HG03097 (cell line): ENCODE measurements at regions not wholly inside any gene's neighbourhood (a gene's known extent, or its start where the extent isn't known, plus 50 kb on each side); places are given as distances from the start of the nearest gene placed in this dataset.

Experiments
- ATAC-seq: cut with Tn5 transposase; IDR thresholded peaks from one replicate; pipeline ENCODE4 v1.9.1; 2021; ENCODE audit not compliant: unreplicated experiment, low FRiP score

DNA sequence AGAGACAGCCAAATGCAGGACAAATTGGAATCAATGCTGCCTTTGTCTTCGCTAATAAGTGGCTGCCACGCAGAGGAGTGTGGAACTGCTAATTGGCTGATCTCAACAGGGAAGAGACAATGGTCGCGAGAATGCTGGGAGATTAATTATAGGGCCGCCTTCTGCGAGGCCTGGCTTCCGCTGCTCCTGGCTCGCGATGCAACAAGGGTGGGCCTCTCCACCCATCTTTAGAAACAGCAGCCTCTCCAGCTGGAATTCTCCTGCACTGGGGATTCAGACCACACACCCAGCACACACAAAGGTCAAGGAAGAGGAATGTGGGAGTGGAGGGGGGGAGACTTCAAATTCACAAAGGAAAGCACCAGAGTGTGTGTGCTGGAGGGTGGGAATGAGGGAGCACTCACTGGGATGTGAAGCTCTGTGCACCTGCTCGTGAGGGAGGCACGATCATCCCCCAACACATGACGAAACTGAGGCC, 200.7 kb upstream of the GRIK3 start:
- no peak for ATAC-seq

DNA sequence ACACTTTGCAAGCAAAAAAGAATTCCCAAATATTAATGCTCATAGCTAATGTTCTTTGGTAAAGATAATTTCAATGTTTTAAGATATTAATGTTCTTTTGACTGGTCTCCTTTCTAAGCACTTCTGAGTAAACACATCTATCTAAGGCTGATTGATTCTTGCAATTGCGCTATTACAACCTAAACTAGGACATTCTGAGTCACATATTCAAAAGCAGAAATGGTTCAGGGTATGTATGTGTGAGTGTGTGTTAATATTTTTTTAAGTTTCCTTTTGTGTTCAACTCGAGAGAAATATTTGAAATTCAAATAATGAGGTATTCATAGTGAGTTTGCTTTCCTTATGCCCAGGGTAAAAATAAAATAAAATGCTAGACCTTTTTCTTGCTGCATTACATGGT, 203.6 kb upstream of the GRIK3 start:
- no peak for ATAC-seq

GRCh38 chr1:37238364-37239224, 204.3 kb upstream of the GRIK3 start:
- ATAC-seq: no peak

- ATAC-seq: no peak
Measured at GRCh38 chr1:37239225-37239740, 205.0 kb upstream of the GRIK3 start.

- ATAC-seq: no peak
Measured at GRCh38 chr1:37240897-37241296, 206.6 kb upstream of the GRIK3 start.

DNA sequence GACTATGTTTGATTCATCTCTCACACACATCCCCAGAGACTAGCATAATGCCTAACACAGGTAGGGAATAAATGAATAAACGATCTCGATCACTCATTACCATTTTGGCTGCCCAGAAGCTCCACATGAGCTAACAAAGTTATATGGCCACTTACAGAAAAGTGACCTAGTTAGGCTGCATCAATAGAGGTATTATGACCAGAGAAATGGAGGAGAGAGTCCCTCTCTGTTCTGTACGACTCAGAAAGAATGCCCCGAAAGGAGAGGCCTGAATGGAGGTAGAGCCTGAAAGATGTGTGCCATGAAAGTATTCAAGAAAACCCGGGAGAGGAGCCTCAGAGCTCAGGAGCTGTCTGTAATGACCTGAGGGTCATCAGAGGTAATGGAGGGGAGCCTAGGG, 208.2 kb upstream of the GRIK3 start:
- ATAC-seq: no peak

DNA sequence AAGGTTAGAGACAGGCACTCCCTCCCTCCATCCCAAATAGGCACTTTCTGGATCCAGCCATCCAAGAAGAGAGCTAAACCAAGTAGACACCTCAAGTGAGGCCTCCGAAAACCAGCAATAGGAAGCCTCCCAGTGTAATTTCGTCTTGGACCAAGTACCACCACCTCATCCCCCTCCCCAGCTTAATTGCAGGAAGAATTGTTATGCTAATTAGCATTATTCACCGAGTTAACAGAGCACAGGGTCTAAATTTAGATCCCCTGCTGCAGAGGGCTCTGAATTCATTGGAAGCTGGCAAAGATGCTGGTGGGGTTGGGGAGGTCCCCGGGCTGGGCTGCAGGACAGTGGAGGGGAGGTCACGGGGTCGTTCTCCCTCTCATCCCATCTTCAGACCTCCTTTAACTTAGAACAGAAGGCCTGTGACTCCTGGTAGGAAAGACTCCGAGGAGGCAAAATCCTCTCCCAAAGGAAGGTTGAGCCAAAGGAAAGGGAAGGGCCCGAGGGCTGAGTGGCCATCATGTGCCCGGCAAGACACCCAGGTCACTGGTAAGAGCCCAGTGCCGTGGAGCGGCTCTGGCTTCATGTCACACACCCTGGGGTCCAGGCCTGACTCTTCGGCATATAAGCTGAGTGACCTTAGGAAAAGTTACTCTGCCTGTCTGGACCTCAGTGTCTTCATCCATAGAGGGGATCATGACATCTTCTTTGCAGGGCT, 209.2 kb upstream of the GRIK3 start:
- no peak for ATAC-seq

- no peak for ATAC-seq
Measured at GRCh38 chr1:37244083-37244480, 209.8 kb upstream of the GRIK3 start.

GRCh38 chr1:37244815-37245214, 210.5 kb upstream of the GRIK3 start:
- no peak for ATAC-seq

DNA sequence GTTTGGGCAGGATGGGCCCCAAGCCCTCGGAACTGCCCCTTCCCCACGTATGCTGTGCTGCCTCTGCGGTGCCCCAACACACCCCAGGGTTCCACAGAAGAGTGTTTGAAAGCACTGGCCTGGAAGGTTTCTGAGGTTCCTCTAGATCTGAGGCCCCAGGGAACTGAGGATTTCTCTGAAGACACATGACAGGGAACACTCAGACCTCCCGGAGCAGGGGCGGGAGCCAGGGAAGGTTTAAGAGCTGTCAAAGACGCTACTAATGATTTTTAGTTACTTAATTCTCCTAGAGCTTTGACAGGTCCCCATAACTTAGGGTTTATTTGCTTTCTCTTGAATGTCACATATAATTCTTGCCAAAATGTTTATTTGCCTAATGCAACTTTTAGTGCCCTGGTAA, 212.3 kb upstream of the GRIK3 start:
- no peak for ATAC-seq

GRCh38 chr1:37250371-37250770, 216.1 kb upstream of the GRIK3 start:
- ATAC-seq: no peak

GRCh38 chr1:37255136-37255795, 219.1 kb upstream of the ZC3H12A start:
- no peak for ATAC-seq

DNA sequence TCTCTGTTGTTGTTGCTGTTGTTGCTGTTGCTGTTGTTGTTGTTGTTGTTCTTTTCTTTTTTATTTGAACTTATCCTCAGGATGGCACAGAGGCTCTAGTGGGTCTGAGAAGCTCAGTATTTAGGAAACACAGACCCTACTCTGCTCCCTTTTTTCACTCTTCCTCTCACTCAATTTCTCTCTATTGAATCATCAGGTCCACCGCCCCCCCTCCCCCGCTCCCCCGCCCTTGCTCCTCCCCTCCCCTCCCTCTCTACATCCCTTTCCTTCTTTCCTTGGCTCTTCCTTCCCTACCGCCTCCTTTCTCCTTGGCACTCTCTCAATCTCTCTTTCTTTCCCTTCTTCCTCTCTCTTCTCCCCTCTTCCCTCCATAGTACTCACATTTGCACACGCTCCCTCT, 218.5 kb upstream of the ZC3H12A start:
- no peak for ATAC-seq

- no peak for ATAC-seq
Measured at GRCh38 chr1:37257646-37258045, 216.7 kb upstream of the ZC3H12A start.

GRCh38 chr1:37258068-37258467, 216.3 kb upstream of the ZC3H12A start:
- ATAC-seq: no peak

DNA sequence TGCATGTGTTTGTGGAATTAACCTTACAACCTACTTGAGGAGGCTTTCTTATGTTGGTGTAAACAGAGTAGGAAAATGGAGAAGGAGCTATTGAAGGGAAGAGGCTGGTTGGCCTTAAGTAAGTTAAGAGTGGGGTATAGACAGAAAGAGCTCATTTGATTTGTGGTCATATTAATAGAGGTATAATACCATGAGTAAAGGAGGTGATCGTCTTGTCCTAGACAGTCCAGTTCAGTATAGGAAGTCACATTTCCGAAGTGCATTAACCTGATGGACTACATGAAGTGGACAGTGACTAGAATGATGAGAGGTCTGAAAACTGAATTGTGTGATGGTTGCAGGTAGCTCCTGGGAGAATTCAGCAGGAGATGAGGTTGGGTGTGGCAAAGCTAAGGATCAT, 215.4 kb upstream of the ZC3H12A start:
- ATAC-seq: no peak

DNA sequence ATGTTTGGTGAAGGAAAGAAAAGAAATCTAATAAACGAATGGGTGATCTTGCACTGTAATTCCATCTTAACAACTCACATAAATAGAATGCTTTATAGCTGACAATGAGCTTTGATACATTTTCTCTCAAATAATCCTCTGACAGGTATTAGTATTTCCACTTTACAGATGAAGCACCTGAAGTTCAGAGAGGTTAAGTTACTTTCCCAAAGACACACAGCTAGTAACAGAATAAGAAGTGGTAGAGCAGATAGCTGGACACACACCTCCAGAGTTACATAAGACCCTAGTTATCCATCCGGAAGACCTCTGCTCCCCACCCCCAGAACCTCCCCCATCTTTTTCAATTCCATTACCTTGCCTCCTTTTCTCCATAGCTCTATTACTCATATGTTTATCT, 213.3 kb upstream of the ZC3H12A start:
- ATAC-seq: no peak

DNA sequence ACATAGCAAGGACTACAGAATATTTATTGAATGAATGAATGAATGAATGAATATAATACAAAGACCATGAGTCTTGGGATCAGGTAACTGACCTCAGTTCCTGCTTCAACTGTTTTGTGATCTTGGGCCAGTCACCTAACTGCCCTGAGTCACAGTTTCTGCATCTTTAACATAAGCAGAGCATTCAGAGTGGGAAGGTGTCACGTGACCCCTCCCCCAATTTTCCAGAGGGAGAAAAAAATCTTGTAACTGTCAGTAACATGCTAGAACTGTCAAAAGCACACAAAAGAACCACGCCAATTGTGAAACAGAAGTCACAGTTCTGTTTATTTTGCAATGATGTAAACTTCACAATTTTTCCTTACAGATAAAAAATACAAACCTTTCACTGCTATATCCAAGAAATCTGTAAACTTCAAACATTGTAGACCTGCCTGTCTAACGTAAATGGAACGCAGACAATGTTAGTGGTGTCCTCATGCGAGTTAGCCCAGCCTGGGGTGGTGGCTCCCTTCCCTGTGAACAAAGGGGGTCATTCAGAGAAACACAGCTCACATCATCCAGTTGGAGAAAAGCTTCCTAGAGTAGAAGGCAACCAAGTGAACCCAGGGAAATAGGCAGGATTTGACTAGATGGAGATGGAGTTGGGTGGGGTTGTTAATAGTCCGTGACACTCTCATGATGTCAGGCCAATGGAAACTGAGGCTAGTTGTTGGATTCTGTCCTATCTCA, 211.8 kb upstream of the ZC3H12A start:
- no peak for ATAC-seq

DNA sequence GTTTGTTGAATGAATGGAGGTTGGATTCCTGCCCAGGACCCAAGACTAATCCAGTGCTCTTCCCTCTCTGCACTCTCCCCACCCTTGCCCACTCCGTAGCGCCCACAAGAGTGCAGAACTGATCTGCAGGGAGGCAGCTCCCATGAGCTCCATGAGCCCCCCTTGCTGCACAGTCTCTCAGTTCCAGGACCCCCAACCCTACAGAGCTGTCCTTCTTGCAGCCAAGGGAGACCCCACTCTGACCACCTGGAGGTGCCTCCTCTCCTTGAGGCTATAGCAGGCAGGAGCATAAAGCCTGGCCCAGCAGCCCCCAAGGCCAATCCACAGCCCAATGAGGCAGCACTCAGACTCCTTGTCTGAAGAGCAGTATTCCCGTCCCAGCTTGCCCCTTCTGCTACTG, 209.2 kb upstream of the ZC3H12A start:
- ATAC-seq: no peak
